HG03342 (cell line): ENCODE measurements at regions not wholly inside any gene's neighbourhood (a gene's known extent, or its start where the extent isn't known, plus 50 kb on each side); places are given as distances from the start of the nearest gene placed in this dataset.

Experiments
- ATAC-seq: cut with Tn5 transposase; IDR thresholded peaks from one replicate; pipeline ENCODE4 v1.9.1; 2021; ENCODE audit warnings: mild to moderate bottlenecking, moderate library complexity; ENCODE audit not compliant: unreplicated experiment

GRCh38 chr2:22769497-22769896 is 615.5 kb upstream of the KLHL29 start:
- no peak for ATAC-seq

GRCh38 chr2:22784566-22784965 is 600.4 kb upstream of the KLHL29 start:
- ATAC-seq, result no peak

GRCh38 chr2:22786817-22787216 is 598.2 kb upstream of the KLHL29 start:
- no peak for ATAC-seq

GRCh38 chr2:22787745-22788144 is 597.2 kb upstream of the KLHL29 start:
- ATAC-seq, result no peak

GRCh38 chr2:22788749-22789327 is 596.1 kb upstream of the KLHL29 start:
- no peak for ATAC-seq

GRCh38 chr2:22795287-22795866 is 589.6 kb upstream of the KLHL29 start:
- no peak for ATAC-seq

GRCh38 chr2:22798386-22798785 is 586.6 kb upstream of the KLHL29 start:
- ATAC-seq, result no peak

- ATAC-seq, result no peak
Measured at GRCh38 chr2:22800412-22800811, 584.6 kb upstream of the KLHL29 start.

- no peak for ATAC-seq
Measured at GRCh38 chr2:22801071-22801470, 583.9 kb upstream of the KLHL29 start.

GRCh38 chr2:22801970-22802369 is 583.0 kb upstream of the KLHL29 start:
- ATAC-seq, result no peak

- ATAC-seq, result no peak
Measured at GRCh38 chr2:22807872-22808271, 577.1 kb upstream of the KLHL29 start.

- no peak for ATAC-seq
Measured at GRCh38 chr2:22810602-22811001, 574.4 kb upstream of the KLHL29 start.

GRCh38 chr2:22812065-22812680 is 572.8 kb upstream of the KLHL29 start:
- no peak for ATAC-seq

GRCh38 chr2:22817197-22817596 is 567.8 kb upstream of the KLHL29 start:
- ATAC-seq, result no peak

- no peak for ATAC-seq
Measured at GRCh38 chr2:22821458-22821857, 563.5 kb upstream of the KLHL29 start.

GRCh38 chr2:22822835-22823234 is 562.1 kb upstream of the KLHL29 start:
- no peak for ATAC-seq

- no peak for ATAC-seq
Measured at GRCh38 chr2:22824618-22825017, 560.4 kb upstream of the KLHL29 start.

GRCh38 chr2:22826703-22827102 is 558.3 kb upstream of the KLHL29 start:
- ATAC-seq, result no peak

GRCh38 chr2:22829791-22830190 is 555.2 kb upstream of the KLHL29 start:
- no peak for ATAC-seq

GRCh38 chr2:22832196-22832595 is 552.8 kb upstream of the KLHL29 start:
- no peak for ATAC-seq

- no peak for ATAC-seq
Measured at GRCh38 chr2:22838461-22838860, 546.5 kb upstream of the KLHL29 start.

- ATAC-seq, result no peak
Measured at GRCh38 chr2:22842205-22842869, 542.6 kb upstream of the KLHL29 start.
